HG03354 (cell line): ENCODE measurements at regions not wholly inside any gene's neighbourhood (a gene's known extent, or its start where the extent isn't known, plus 50 kb on each side); places are given as distances from the start of the nearest gene placed in this dataset.

Experiments used
- ATAC-seq: cut with Tn5 transposase; IDR thresholded peaks from one replicate; pipeline ENCODE4 v1.9.1; 2021; ENCODE audit warnings: mild to moderate bottlenecking; ENCODE audit not compliant: unreplicated experiment, poor library complexity, severe bottlenecking

DNA sequence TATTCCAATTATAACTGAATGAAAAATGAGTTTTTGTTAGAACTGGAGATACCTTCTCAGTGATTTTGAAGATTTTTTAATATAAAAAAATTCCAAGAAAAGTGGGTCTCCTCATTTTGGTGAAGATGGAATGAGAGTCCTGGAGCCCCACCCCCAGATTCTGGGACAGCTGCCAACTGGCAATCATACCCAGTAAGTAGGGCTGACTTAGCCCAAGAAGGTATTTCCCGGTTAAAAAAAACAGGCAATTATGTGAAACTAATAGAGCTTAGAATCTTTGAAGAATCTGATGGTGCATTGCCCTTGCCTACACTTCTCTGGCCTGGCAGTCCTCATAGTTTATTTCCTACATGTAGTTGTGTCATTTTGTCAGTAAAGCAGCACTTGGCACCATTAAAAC is 52.8 kb upstream of the VWDE start:
- ATAC-seq = no peak

DNA sequence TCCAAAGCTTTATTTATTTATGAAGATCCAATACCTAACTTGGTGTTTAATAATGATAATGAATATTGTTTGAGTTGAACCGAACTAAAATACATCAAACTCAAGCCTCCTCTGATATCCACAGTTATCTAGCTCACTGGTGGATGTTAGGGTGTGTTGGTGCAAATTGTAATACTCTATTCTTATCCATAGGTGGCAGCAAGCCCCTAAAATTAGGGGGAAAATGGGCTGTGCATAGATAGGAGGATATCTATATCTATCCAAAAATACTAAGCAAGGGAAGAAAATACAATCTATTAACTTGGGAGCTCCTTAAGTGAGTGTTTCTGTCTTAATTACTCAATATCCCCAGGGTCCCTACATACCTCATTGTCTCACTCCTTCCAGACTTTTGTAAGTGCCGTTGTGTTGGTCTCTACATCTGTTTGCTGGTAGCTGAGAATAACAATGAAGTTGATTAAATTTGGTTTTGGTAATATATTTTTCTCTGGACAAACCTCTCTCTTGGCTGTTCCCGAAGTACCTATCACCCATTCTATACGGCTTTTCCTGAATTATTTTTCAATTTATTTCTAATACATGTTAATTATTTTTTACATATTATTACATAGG is 55.0 kb upstream of the VWDE start:
- peak; percentile 99 for ATAC-seq

DNA sequence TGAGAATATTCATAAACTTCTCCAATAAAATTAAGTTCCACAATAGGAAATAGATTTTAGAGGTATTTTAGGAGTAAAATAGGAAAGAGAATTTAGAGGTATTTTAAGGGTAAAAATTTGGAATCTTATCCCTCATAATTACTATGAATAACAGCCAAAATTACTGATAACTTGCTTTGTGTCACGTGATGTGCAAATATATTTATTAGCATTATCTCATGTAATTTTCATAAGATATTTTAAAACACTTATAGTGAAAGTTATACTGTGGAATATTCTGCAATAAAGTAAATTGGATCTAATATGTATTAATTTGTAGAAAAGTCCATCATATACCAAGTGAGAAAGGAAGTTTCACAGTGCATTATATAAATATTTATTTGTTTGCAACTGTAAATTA is 64.2 kb upstream of the VWDE start:
- no peak for ATAC-seq

DNA sequence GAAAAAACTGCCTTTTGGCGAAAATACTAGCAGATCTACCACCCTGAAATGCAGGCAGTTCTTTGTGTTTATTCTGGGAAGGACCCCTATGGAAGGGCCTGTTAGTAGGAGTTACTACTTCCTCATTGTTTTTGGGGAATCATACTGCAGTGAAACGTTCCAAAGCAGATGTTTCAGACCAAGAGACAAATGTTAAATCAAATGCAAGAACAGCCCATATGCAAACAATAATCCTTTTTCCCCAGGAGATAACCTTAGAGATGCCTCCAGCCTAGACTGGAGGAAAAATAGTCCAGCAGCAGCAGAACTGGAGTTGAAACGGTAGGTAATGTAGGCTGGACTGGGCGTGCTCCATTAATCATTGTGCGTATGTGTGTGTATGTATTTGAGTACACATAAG is 65.9 kb upstream of the VWDE start:
- ATAC-seq = no peak

DNA sequence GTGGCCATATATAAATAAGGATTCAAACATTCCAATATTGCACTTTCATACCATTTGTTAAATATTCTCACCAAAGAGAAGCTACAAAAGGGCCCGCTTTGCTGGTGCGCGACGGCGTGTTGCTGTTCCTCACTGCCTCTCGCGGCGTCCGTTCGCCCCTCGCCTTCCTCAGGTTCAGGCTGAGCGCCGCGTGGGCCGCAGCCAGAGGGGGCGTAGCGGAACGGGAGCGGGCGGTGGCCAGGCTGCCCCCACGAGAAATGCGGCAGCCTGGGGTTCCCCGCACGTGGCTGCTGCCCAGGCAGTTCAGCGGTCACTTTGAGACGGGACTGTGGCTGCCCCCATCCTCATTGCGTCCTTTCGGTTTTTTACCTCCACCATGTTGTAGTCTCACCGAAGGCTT is 67.3 kb upstream of the VWDE start:
- ATAC-seq = no peak

DNA sequence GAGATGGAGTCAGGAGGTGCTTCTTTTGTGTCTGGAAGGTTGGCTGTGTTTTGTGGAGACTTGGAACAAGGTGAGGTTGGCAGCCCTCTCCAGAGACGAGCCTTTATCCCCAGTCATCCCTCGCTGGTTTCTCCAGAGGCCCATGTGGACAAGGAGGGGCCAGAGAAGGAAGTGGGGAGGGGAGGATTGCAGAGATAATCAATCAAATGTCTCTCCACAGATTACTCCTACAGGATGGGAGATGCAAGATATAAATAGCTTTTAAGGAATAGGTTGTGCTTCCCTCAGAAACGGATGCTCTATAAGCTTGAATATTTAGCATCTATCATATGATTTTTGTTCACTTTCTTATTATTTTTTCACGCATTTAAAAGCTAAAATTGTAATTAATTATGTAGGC is 70.4 kb upstream of the VWDE start:
- no peak for ATAC-seq

DNA sequence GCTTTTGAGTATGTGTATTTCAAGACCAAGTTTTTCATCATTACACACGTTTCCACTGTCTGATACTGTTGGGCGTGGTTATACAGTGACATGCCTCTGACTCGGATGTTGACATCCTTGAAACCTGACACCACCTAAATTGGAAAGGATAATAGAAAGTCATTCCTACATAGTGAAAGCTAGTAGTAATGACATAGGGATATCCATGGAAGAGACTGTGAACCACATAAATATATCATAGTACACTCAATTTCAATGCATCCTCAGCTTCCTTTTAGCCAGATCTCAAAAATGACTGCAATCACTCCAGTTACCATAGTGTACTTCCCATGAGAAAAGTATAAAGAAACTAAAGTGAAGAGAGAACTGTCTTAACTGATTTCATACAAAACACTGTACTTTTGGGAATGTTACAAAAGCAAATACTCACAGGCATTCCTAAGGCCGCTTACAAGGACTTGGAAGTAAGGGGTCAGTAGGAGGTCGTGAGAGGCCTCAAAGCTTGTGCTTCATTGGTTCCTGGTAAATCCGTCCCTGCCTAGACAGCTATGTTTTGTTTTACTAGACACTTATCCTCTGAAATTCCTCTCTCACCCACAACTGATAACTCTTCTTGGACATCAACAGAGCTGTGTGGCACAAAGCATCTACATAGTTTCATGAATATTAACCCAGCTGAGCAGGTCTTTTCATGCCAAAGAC is 71.8 kb upstream of the VWDE start:
- no peak for ATAC-seq

DNA sequence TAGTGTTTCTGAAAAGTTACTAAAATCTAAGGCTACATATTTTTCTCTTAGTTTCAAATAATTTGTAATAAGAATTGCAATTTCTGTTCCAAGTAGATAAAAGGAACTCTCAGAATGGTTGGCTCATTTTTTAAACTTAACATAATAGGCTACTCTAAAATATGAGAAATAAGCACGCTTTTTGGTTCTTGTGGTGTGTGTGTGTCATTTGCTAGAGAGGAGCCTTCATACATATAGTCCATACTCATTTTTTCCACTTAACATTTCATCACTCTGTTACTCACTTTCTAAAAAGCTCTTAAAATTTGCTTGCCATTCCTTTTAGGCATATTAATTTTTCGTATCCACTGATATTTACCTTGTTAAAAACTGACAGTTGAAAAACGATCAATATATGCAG is 74.0 kb upstream of the VWDE start:
- no peak for ATAC-seq

DNA sequence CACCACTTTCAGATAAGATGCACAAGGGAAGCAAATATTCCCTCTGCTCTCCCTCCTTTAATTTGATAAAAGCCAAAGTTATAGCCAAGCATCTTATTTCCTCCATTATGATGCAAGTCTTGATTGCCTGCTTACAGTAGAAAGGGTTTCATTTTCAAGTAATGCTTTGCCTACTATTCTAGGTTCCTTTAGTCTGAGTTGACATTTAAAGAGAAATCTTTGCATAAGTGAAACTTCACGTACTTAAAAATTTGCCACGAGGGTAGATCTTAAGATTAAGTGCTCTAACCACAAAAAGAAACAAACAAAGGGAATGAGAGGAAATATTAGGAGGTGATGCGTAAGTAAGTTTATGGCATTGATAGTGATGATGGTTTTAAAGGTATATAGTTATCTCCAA is 78.1 kb upstream of the VWDE start:
- ATAC-seq = peak; percentile 95

DNA sequence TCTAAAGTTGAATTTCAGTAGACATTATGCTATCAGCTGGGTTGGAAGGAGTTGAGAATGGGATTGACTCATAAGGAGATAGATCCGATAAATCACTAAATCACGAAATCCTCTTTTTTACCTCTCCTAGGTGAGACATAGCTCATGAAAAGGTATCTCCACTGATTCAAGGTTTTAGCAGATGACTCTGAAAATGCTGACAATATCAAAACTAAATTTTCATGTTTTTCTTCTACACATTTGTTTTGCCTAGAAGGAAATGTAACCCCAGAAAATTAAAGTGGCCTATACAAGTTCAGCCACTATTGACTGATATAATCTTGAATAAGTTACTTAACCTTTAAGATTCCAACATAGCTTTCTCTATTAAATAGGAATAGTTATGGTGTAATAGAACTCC is 82.2 kb upstream of the VWDE start:
- no peak for ATAC-seq

DNA sequence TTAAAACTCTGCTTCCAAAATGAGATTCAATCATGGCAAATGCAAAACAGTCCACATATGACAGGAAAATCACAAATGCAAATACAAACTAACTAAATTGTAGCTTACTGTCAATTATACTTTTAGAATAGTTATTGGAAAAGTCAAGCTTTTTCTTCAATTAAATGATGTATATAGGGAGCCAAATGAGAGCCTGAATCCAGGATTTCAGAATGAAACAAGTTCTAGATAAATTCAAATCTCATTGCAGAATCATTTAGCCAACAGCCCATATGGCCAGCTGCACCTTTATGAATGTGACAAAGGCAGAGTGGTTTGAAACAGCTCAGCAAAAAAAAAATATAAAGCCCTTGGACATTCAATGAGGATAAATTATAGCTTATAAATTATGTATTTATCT is 82.2 kb upstream of the SCIN start:
- no peak for ATAC-seq

DNA sequence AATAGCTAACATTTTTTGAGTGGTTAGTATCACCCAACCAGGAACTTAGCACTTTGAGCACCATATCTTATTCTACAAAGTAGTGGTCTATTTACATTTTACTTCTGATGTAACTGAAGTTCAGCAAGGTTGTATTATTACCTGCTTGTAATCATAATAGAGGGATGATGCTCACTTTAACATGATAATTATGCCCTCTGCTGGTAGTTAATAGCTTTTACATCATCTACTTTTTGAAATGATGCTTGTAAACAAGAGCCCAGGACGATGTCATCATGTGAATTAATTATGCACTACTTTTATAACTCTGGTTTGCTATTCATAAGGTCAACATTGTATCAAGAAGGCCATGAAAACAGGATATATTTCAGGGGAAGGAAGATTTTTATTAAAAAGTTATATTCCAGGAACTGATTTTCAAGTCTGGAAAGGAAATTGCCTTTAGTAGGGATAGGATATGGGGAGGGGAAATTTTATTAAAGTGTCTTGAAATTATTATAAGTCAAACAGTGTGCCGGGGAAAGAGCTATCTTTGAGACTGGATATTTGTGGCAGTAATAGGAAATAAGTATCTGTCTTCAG is 80.3 kb upstream of the SCIN start:
- ATAC-seq = peak; percentile 91

DNA sequence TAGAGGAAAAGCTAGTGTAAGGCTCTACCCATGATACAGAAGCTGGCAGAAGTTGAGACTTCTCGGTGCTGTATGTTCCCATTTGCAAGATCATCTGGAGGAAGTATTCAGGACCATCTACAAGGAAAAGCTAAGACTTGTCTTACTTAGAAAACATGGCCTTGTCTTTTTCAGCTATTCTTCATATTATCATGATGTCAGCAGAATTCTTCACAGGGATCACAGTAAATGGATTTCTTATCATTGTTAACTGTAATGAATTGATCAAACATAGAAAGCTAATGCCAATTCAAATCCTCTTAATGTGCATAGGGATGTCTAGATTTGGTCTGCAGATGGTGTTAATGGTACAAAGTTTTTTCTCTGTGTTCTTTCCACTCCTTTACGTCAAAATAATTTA is 79.6 kb upstream of the SCIN start:
- no peak for ATAC-seq

DNA sequence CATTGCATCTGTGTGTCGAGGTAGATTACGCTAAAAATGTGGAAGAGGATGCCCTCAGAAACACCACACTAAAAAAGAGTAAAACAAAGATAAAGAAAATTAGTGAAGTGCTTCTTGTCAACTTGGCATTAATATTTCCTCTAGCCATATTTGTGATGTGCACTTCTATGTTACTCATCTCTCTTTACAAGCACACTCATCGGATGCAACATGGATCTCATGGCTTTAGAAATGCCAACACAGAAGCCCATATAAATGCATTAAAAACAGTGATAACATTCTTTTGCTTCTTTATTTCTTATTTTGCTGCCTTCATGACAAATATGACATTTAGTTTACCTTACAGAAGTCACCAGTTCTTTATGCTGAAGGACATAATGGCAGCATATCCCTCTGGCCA is 79.0 kb upstream of the SCIN start:
- no peak for ATAC-seq

DNA sequence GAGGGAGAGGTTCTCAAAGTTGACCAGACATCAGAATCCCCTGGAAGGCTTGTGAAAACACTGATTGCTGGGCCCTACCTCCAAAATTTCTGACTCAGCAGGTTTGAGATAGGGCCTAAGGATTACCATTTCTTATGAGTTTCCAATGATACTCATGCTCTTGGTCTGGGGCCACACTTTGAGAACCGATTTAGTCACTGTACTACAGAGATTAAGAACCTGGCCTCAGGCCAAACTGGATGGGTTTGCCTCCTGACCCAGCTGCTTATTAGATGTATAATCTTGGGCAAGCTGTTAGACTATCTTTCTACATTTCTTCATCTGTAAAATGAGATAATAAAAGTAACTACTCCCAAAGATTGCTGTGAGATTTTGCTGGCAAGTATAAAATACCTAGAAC is 77.1 kb upstream of the SCIN start:
- no peak for ATAC-seq

DNA sequence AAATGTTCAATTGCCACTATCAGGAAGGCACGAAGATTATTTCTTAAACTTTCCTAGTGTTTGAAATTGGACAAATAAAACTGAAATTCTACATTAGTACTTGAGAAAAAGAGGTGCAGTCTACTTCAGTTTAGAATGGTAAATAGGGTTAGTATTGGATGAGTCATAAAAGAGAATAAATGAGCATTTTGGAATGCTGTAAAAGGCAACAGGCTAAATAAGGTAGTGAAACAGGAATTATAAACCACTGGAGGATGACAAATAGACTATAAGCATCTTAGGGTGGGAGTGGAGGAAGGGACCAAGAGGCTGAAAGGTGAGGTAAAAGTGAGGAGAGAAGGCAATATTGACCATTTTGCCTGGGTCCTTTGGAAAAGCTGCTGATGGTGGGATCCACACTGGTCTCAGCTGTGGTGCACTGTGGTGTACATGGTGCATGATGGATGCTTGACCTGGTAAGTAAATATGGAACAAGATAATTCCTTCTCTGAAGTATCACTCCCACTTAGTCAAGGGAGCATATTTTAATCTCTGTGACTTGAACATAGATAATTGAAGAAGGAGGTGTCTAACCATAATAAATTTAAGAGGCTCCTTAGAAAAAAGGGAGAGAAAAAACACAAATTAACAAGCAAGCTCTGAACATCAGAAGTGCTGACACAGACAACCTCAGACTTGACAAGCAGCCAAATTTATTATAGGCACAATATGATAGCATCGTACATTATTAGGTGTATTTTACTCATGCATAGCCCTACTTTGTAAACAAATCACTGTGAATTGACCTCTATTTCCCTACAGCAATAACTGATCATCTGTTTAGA is 76.4 kb upstream of the SCIN start:
- ATAC-seq = no peak

DNA sequence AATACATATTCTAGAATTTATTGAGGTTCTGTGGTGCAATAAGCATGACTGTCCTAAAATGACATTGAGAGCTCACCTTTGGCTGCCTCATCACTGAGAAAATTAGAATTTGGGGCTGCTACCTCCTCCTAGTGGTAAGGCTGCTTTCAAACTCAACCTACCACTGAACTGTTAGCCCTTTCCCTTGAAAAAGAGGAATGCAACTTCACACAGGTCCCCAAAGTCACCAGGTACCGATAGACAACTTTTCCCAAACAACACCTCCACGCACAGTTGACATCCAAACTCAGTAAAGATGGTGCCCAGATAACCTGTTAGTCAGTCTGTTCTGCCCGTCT is 75.9 kb upstream of the SCIN start:
- ATAC-seq = no peak

DNA sequence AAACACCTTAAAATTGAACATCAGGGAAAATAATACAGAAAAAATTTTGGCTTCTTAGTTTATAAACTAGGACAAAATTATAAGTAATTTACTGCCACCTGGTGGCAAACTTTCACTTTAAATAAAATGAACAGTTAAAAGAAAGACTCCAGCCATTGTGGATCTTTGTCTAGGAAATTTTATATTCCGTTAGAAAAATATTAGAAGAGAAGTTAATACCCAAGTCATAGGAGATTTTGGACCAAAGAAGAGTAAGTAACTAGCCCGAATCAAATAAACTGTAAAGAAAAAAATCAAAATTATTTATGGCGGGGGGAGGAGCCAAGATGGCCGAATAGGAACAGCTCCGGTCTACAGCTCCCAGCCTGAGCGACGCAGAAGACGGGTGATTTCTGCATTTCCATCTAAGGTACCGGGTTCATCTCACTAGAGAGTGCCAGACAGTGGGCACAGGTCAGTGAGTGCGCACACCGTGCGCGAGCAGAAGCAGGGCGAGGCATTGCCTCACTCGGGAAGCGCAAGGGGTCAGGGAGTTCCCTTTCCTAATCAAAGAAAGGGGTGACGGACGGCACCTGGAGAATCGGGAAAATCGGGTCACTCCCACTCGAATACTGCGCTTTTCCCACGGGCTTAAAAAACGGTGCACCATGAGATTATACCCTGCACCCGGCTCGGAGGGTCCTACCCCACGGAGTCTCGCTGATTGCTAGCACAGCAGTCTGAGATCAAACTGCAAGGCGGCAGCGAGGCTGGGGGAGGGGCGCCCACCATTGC is 73.4 kb upstream of the SCIN start:
- peak; percentile 57 for ATAC-seq

DNA sequence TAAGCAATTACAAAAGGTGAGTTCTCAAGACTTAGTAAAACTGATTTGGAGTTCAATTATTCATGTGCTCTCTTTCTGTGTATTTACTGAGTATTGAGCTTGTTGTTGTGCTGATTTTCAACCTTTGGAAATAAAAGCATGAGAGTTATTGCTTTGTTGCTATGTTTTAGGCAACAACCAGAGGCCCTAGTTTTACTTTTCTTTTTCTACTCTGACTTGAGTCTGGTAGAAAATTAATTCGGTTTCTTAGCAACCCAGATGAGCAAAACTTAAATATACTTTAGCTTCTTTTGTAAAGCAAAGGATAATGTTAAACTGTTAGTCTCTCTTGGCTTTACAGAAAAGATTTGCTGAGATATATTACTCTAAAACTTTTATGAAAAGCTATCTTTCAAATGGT is 66.4 kb upstream of the SCIN start:
- peak; percentile 94 for ATAC-seq

DNA sequence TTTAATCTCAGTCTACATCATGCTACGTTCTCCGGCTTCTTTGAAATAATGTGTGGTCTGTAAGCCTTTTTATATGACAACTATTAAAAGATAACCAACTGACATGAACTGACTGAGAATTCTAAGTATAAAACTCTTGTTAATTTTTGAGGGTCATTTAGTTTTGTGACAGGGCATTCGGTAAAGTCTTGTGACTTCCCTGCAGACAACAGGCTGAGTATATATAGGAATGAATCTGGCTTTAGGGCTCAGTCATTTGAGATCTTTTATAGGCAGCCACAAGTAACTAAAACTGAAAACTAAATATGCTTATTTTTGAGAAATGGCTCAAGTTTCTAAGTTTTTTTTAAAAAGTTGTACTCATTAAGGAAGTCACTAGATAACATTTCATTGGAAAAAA is 62.5 kb upstream of the SCIN start:
- ATAC-seq = no peak
